ENCODE measurements at regions not wholly inside any gene's neighbourhood (a gene's known extent, or its start where the extent isn't known, plus 50 kb on each side); places are given as distances from the start of the nearest gene placed in this dataset.

GRCh38 chr6:117072134-117072533, 193.2 kb upstream of the VGLL2 start:
- TF ChIP-seq, protein P1, sequence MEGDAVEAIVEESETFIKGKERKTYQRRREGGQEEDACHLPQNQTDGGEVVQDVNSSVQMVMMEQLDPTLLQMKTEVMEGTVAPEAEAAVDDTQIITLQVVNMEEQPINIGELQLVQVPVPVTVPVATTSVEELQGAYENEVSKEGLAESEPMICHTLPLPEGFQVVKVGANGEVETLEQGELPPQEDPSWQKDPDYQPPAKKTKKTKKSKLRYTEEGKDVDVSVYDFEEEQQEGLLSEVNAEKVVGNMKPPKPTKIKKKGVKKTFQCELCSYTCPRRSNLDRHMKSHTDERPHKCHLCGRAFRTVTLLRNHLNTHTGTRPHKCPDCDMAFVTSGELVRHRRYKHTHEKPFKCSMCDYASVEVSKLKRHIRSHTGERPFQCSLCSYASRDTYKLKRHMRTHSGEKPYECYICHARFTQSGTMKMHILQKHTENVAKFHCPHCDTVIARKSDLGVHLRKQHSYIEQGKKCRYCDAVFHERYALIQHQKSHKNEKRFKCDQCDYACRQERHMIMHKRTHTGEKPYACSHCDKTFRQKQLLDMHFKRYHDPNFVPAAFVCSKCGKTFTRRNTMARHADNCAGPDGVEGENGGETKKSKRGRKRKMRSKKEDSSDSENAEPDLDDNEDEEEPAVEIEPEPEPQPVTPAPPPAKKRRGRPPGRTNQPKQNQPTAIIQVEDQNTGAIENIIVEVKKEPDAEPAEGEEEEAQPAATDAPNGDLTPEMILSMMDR (conservative IDR thresholded peaks at IDR 0.05) = no peak
- no peak for TF ChIP-seq EZH2 (IDR thresholded peaks at IDR 0.05; ENCODE audit: low read depth)
